HEK293T (cell line): ENCODE measurements at regions not wholly inside any gene's neighbourhood (a gene's known extent, or its start where the extent isn't known, plus 50 kb on each side); places are given as distances from the start of the nearest gene placed in this dataset.

ENCODE experiments used
- CTCF ChIA-PET: fragments of 350-600 bp; formaldehyde crosslinking; extraction: SDS; loops from one replicate; lab custom pipeline; 2021; ENCODE audit warnings: antibody characterized with exemption, inconsistent platforms; lab: Yijun Ruan, JAX
- POLR2A ChIA-PET: fragments of 350-600 bp; formaldehyde crosslinking; extraction: SDS; loops from one replicate; lab custom pipeline; 2020; ENCODE audit warnings: antibody characterized with exemption, inconsistent platforms; lab: Yijun Ruan, JAX
- DNase-seq: peaks from one replicate; pipeline ENCODE4 v3.0.0; 2012; ENCODE audit warnings: mixed read lengths; ENCODE audit errors: extremely low spot score
- ARNT ChIP-seq: fragments of 450-650 bp; IDR thresholded peaks from 2 replicates; pipeline ENCODE4 v1.6.1; 2017; ENCODE audit warnings: mild to moderate bottlenecking
- BHLHE40 ChIP-seq: fragments of 450-650 bp; IDR thresholded peaks from 2 replicates; pipeline ENCODE4 v1.6.1; 2016; ENCODE audit warnings: mild to moderate bottlenecking, moderate library complexity, borderline replicate concordance
- CTBP1 ChIP-seq: fragments of 450-650 bp; IDR thresholded peaks from 2 replicates; pipeline ENCODE4 v1.6.1; 2016; ENCODE audit warnings: borderline replicate concordance
- ELF4 ChIP-seq: fragments of 450-650 bp; IDR thresholded peaks from 2 replicates; pipeline ENCODE4 v1.6.1; 2017; ENCODE audit warnings: antibody characterized with exemption
- FOXA1 ChIP-seq: fragments of 450-650 bp; IDR thresholded peaks from 2 replicates; pipeline ENCODE4 v1.6.1; 2016; ENCODE audit warnings: mild to moderate bottlenecking
- FOXK2 ChIP-seq: fragments of 450-650 bp; IDR thresholded peaks from 2 replicates; pipeline ENCODE4 v1.6.1; 2016; ENCODE audit warnings: mild to moderate bottlenecking
- FOXM1 ChIP-seq: fragments of 450-650 bp; IDR thresholded peaks from 2 replicates; pipeline ENCODE4 v1.6.1; 2017; ENCODE audit warnings: mild to moderate bottlenecking, borderline replicate concordance
- HDGF ChIP-seq: fragments of 450-650 bp; IDR thresholded peaks from 2 replicates; pipeline ENCODE4 v1.6.1; 2017; ENCODE audit warnings: antibody characterized with exemption, borderline replicate concordance
- L3MBTL2 ChIP-seq: fragments of 450-650 bp; conservative IDR thresholded peaks from 2 replicates; pipeline ENCODE4 v1.6.1; 2016; ENCODE audit warnings: mild to moderate bottlenecking
- LEF1 ChIP-seq: fragments of 450-650 bp; IDR thresholded peaks from 2 replicates; pipeline ENCODE4 v1.6.1; 2017; ENCODE audit warnings: mild to moderate bottlenecking, borderline replicate concordance
- NFRKB ChIP-seq: fragments of 450-650 bp; IDR thresholded peaks from 2 replicates; pipeline ENCODE4 v1.6.1; 2016; ENCODE audit warnings: mild to moderate bottlenecking, moderate library complexity
- SP1 ChIP-seq: fragments of 450-650 bp; IDR thresholded peaks from 2 replicates; pipeline ENCODE4 v1.6.1; 2017
- SUZ12 ChIP-seq: fragments of 450-650 bp; IDR thresholded peaks from 2 replicates; pipeline ENCODE4 v1.6.1; 2016; ENCODE audit warnings: mild to moderate bottlenecking
- TARDBP ChIP-seq: fragments of 450-650 bp; IDR thresholded peaks from 2 replicates; pipeline ENCODE4 v1.6.1; 2016
- ZNF384 ChIP-seq: fragments of 450-650 bp; IDR thresholded peaks from 2 replicates; pipeline ENCODE4 v1.6.1; 2016
- TF ChIP-seq, protein P1 (sequence below): fragments of 450-650 bp; IDR thresholded peaks from 2 replicates; pipeline ENCODE4 v1.6.1; 2016

DNA sequence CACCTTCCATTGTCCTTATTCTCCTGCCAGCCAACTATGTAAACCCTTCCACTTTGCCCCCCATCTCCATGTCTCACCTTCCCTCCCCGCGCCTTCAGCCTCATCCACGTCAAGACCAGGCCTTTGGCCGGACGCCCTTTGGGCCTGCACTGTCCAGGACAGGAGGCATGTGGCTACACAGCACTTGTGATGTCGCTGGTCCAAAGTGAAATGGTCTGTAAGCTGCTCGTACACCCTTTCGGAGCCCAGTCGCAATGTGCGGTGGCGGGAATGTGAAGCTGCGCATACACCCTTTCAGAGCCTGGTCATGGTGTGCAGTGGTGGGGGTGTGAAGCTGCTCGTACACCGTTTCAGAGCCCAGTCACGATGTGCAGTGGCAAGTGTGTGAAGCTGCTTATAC lies 247.9 kb upstream of the RGS6 start:
- ChIA-PET POLR2A (no interaction called here), CTCF (interaction anchor here (0.7 kb wide), 1 partner anchor 384 kb away, joined by 3 read pairs; no protein-coding TSS in a partner anchor)
- DNase-seq: no peak
- TF ChIP-seq FOXM1 (no peak), ZNF384 (no peak), FOXK2 (no peak)

DNA sequence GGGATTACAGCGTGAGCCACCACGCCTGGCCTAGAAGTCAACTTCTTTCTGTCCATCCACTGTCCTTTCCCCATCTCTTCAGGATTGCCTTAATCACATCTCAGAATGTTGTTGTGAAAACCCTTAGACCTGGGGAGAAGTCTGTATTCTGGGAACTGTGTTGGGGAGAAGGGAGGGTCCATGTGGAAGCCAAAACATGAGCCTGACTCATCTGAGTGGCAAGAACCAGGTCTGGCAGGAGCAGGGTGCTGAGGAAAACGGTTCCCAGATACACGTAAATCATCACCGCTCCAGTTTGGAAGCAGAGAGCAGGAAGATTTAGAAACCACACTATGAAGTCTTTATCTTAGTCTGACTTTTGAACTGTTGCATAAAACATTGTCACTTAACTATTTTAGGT lies 245.6 kb upstream of the RGS6 start:
- no peak for TF ChIP-seq SUZ12
- no peak for TF ChIP-seq ARNT
- no peak for TF ChIP-seq NFRKB
- no peak for TF ChIP-seq SP1
- TF ChIP-seq ZNF384: no peak
- no peak for TF ChIP-seq CTBP1
- no peak for TF ChIP-seq ELF4
- TF ChIP-seq HDGF: no peak
- TF ChIP-seq LEF1: no peak
- no peak for TF ChIP-seq L3MBTL2
- no peak for TF ChIP-seq BHLHE40
- no peak for TF ChIP-seq TARDBP
- ChIA-PET CTCF (no interaction called here), POLR2A (no interaction called here)
- DNase-seq: no peak

DNA sequence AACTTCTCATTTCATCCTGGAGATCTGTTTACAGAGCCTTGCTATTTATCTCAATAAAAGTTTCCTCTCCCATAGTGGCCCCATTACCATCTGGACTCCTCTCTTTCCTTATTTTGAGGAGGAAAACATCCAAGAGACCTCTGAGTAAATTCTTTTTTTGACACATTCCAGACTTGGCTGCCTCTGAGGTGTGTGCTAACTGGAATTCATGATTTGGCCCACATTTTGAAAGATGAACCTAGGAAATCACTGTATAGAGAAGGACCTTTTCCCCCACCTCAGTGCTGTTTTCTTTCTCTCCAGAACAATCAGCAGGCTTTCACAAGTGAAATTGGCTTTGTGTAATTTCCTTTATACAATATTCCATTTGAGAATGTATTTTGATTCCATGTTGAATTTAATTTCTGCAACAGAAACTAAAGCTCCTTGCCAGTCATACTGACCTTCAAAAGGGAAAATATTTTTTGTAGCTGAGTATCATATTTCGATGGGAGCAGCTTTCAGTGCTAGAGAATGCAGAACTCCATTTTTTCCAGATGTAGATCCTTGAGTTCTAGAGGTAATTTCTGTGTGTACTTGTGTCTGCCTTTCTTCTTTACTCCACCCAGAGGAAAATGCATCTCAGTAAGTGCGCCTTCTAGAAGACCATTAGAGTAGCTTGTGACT lies 244.9 kb upstream of the RGS6 start:
- ChIA-PET POLR2A (no interaction called here), CTCF (no interaction called here)
- TF ChIP-seq FOXK2: no peak
- TF ChIP-seq TARDBP: no peak
- TF ChIP-seq SP1: no peak
- TF ChIP-seq SUZ12: no peak
- no peak for TF ChIP-seq FOXM1
- TF ChIP-seq HDGF: no peak
- TF ChIP-seq CTBP1: no peak
- no peak for TF ChIP-seq LEF1
- DNase-seq: no peak

DNA sequence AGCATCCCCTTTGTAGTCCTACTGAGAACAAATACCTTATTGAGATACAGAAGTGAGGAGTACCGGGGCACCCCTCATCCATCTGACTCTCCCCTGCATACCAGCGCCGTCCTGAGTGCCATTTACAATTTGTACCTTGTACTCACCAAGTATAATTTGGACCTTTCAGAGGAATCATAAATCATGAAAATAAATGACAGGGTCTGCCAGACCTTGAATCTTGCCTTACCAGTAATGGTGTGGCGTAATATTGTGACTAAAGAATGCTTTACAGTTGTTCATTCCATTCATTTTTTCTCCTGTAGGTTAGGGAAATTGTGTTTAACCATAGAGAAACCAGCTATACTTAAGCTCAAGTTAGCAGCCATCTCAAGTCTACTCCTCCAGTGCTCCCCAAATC lies 243.7 kb upstream of the RGS6 start:
- no peak for DNase-seq
- POLR2A ChIA-PET: no interaction called here
- no peak for TF ChIP-seq FOXM1
- CTCF ChIA-PET: no interaction called here

DNA sequence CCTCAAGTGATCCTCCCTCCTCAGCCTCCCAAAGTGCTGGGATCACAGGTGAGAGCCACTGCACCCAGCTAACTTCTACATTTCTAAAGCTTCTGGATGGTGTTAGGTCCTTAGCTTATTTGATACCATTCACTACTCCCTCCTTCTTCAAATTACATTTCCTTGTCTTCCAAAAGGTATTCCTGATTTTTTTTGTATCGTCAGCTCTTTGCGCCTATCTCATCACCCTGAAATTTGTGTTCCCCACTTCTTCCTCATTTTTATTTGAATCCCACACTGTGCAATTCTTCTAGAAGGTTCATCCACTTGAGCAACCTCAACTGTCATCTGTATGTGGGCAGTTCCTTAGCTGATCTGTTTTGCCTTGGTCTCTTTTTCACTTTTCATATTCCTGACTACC lies 241.8 kb upstream of the RGS6 start:
- TF ChIP-seq FOXM1: no peak
- no peak for TF ChIP-seq ELF4
- TF ChIP-seq ZNF384: no peak
- TF ChIP-seq FOXA1: no peak
- no peak for TF ChIP-seq ARNT
- no peak for TF ChIP-seq NFRKB
- TF ChIP-seq, protein P1, sequence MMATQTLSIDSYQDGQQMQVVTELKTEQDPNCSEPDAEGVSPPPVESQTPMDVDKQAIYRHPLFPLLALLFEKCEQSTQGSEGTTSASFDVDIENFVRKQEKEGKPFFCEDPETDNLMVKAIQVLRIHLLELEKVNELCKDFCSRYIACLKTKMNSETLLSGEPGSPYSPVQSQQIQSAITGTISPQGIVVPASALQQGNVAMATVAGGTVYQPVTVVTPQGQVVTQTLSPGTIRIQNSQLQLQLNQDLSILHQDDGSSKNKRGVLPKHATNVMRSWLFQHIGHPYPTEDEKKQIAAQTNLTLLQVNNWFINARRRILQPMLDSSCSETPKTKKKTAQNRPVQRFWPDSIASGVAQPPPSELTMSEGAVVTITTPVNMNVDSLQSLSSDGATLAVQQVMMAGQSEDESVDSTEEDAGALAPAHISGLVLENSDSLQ: no peak
- no peak for TF ChIP-seq HDGF
- TF ChIP-seq SP1: no peak
- no peak for TF ChIP-seq CTBP1
- TF ChIP-seq L3MBTL2: no peak
- TF ChIP-seq TARDBP: no peak
- no peak for TF ChIP-seq BHLHE40
- no peak for TF ChIP-seq SUZ12
- no peak for TF ChIP-seq LEF1
- TF ChIP-seq FOXK2: no peak
- POLR2A ChIA-PET: no interaction called here
- no peak for DNase-seq
- CTCF ChIA-PET: no interaction called here

DNA sequence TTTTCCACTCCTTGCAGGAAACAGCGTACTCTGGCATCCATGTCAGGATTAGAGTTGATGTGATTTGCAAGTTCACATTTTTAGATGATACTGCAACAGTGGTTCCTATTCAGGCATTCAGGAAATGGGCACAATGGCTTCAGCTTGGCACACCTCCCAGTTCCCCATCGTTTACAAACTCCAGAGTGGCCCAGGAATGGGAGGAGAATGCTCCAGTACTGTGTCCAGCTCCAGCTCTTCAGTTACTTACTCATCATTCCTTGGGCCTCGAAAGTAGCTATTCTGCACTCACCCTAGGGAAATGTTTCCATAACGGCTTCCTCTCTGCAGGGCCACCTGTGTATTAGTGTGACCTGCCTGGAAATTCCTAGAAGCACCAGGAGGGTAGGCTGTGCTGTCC lies 239.7 kb upstream of the RGS6 start:
- no peak for DNase-seq
- TF ChIP-seq HDGF (no peak), L3MBTL2 (no peak), ARNT (no peak), FOXA1 (no peak), FOXM1 (no peak), TARDBP (no peak), SP1 (no peak)
- POLR2A ChIA-PET: no interaction called here
- CTCF ChIA-PET: no interaction called here

DNA sequence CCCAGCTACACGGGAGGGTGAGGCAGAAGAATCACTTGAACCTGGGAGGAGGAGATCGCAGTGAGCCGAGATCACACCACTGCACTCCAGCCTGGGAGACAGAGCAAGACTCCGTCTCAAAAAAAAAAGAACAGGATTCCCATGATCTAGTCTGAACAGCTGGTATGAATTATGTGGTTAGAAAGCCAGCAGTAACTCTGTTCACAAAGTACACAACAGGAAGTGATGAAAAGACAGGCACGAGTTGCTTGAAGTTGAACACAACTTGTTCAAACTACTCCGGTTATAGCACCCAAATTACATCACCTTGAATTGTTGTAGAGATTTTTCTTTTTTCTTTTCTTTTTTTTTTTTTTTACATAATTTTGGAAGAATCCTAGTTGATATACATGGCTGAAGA lies 238.8 kb upstream of the RGS6 start:
- ChIA-PET POLR2A (no interaction called here), CTCF (no interaction called here)
- DNase-seq: no peak
- TF ChIP-seq, protein P1: no peak
